HCT116 (cell line): ENCODE measurements at regions not wholly inside any gene's neighbourhood (a gene's known extent, or its start where the extent isn't known, plus 50 kb on each side); places are given as distances from the start of the nearest gene placed in this dataset.

Experiments used
- ATAC-seq: fragments of 200-7000 bp; cut with Tn5 transposase; 2 replicates; pipeline ENCODE4 v1.9.1; 2020; ENCODE audit warnings: mild to moderate bottlenecking, moderate library complexity
- BruUV-seq: library from RNA; stranded (reverse); fragments of 400-500 nt; replicated peaks from 2 replicates; lab custom pipeline; 2021; lab: Mats Ljungman, UMichigan
- CTCF ChIA-PET: fragments of 300-600 bp; sonication (Branson Sonifier 250); formaldehyde crosslinking; loops from one replicate; lab custom pipeline; 2021; ENCODE audit warnings: antibody characterized with exemption; lab: Charles Lee
- POLR2A ChIA-PET: fragments of 300-600, 350-600 bp; sonication (Branson Sonifier 250); formaldehyde crosslinking; loops from one replicate; lab custom pipeline; 2021; ENCODE audit warnings: antibody characterized with exemption; lab: Charles Lee
- RAD21 ChIA-PET, 2 experiments: fragments of 300-600 bp; sonication (Branson Sonifier 250); formaldehyde crosslinking; loops; one replicate each; lab custom pipeline; 2023; ENCODE audit warnings: low total read pairs in 2 of 2; ENCODE audit not compliant: uncharacterized antibody in 2 of 2, unreplicated experiment in 2 of 2, low non-redundant PET in 1 of 2; lab: Charles Lee
- DNase-seq: peaks from one replicate; pipeline ENCODE4 v3.0.0-alpha.2; 2010; ENCODE audit warnings: low read depth, low spot score
- H2AFZ ChIP-seq: fragments of 200-600 bp; shearing (Covaris generic), sonication (generic); 2 replicates; pipeline ENCODE4 v1.6.1; 2017; ENCODE audit warnings: low read depth, mixed run types, mixed read lengths, antibody characterized with exemption, low read length; ENCODE audit not compliant: poor library complexity, severe bottlenecking
- H3K27ac ChIP-seq: 2 replicates; pipeline ENCODE4 v1.5.1; 2012; ENCODE audit warnings: low read depth, low read length
- H3K27me3 ChIP-seq: fragments of 200-600 bp; sonication (generic); 2 replicates; pipeline ENCODE4 v1.6.1; 2016; ENCODE audit warnings: mixed run types, low read length, mixed read lengths; ENCODE audit not compliant: insufficient read depth
- H3K36me3 ChIP-seq, 2 experiments: fragments of 200-500 bp in 1 of 2; fragments of 200-600 bp in 1 of 2; sonication (Bioruptor generic) in 1 of 2; sonication (generic) in 1 of 2; 2 replicates each; pipeline versions ENCODE4 v1.5.1 to v1.6.1; 2014 to 2016; ENCODE audit warnings: low read length in 2 of 2, inconsistent platforms in 1 of 2, mixed read lengths in 1 of 2, mixed run types in 1 of 2; ENCODE audit not compliant: insufficient read depth in 2 of 2, control insufficient read depth in 1 of 2
- H3K4me1 ChIP-seq, 2 experiments: fragments of 200-600 bp in 1 of 2; sonication (generic) in 1 of 2; 2 replicates each; pipeline versions ENCODE4 v1.5.1 to v1.6.1; 2012 to 2017; ENCODE audit warnings: low read length in 2 of 2, inconsistent platforms in 1 of 2, mild to moderate bottlenecking in 1 of 2, mixed read lengths in 1 of 2, mixed run types in 1 of 2, moderate library complexity in 1 of 2; ENCODE audit not compliant: insufficient read depth in 2 of 2, control insufficient read depth in 1 of 2
- H3K4me2 ChIP-seq: fragments of 200-600 bp; sonication (generic); 2 replicates; pipeline ENCODE4 v1.6.1; 2017; ENCODE audit warnings: mixed run types, low read length, mixed read lengths
- H3K4me3 ChIP-seq, 2 experiments: fragments of 200-600 bp in 1 of 2; sonication (generic) in 1 of 2; replicated peaks in 1 of 2; 2 replicates each; pipeline ENCODE4 v1.5.1; 2011 to 2016; ENCODE audit warnings: low read length in 2 of 2, control low read depth in 1 of 2, low read depth in 1 of 2, mild to moderate bottlenecking in 1 of 2, mixed read lengths in 1 of 2, mixed run types in 1 of 2
- H3K79me2 ChIP-seq: fragments of 200-600 bp; sonication (generic); 2 replicates; pipeline ENCODE4 v1.6.1; 2017; ENCODE audit warnings: mild to moderate bottlenecking, mixed run types, low read length, moderate library complexity, mixed read lengths; ENCODE audit not compliant: insufficient read depth
- H3K9ac ChIP-seq: fragments of 200-600 bp; sonication (generic); 2 replicates; pipeline ENCODE4 v1.6.1; 2016; ENCODE audit warnings: low read length, mixed read lengths
- H3K9me2 ChIP-seq: fragments of 200-600 bp; sonication (generic), shearing (Covaris generic); 2 replicates; pipeline ENCODE4 v1.6.1; 2017; ENCODE audit warnings: mixed run types, mild to moderate bottlenecking, moderate library complexity; ENCODE audit not compliant: insufficient read depth
- H3K9me3 ChIP-seq, 2 experiments: fragments of 200-500 bp in 1 of 2; fragments of 200-600 bp in 1 of 2; sonication (Bioruptor generic) in 1 of 2; sonication (generic) in 1 of 2; 2 replicates each; pipeline ENCODE4 v1.6.1; 2014 to 2017; ENCODE audit warnings: low read length in 2 of 2, mixed read lengths in 2 of 2, inconsistent platforms in 1 of 2, low read depth in 1 of 2, mild to moderate bottlenecking in 1 of 2, mixed run types in 1 of 2, moderate library complexity in 1 of 2; ENCODE audit not compliant: control insufficient read depth in 1 of 2, insufficient read depth in 1 of 2
- H4K20me1 ChIP-seq: fragments of 200-600 bp; sonication (generic), shearing (Covaris generic); 2 replicates; pipeline ENCODE4 v1.6.1; 2017; ENCODE audit warnings: mixed run types, mild to moderate bottlenecking, moderate library complexity; ENCODE audit not compliant: insufficient read depth
- ATF3 ChIP-seq: IDR thresholded peaks from 2 replicates; pipeline ENCODE4 v1.6.1; 2012
- CEBPB ChIP-seq: IDR thresholded peaks from 2 replicates; pipeline ENCODE4 v1.6.1; 2012; ENCODE audit warnings: low read depth
- ELF1 ChIP-seq: IDR thresholded peaks from 2 replicates; pipeline ENCODE4 v1.6.1; 2012; ENCODE audit warnings: low read depth, borderline replicate concordance
- EZH2 ChIP-seq: fragments of 200-600 bp; sonication (generic); IDR thresholded peaks from 2 replicates; pipeline ENCODE4 v1.6.1; 2017; ENCODE audit warnings: antibody characterized with exemption, mixed run types
- MAX ChIP-seq: IDR thresholded peaks from 2 replicates; pipeline ENCODE4 v1.6.1; 2012
- POLR2A ChIP-seq: IDR thresholded peaks from 2 replicates; pipeline ENCODE4 v1.7.0; 2011; ENCODE audit warnings: borderline replicate concordance; ENCODE audit not compliant: insufficient read depth, insufficient read length; ENCODE audit errors: extremely low read depth
- REST ChIP-seq: IDR thresholded peaks from 2 replicates; pipeline ENCODE4 v1.6.1; 2012; ENCODE audit warnings: low read depth
- SIN3A ChIP-seq: IDR thresholded peaks from 2 replicates; pipeline ENCODE4 v1.6.1; 2012; ENCODE audit warnings: low read depth
- SP1 ChIP-seq: IDR thresholded peaks from 2 replicates; pipeline ENCODE4 v1.6.1; 2012; ENCODE audit warnings: low read depth
- SRF ChIP-seq: IDR thresholded peaks from 2 replicates; pipeline ENCODE4 v1.6.1; 2012; ENCODE audit warnings: low read depth
- ZBTB33 ChIP-seq: IDR thresholded peaks from 2 replicates; pipeline ENCODE4 v1.6.1; 2011; ENCODE audit warnings: mild to moderate bottlenecking, low read length, moderate library complexity; ENCODE audit not compliant: insufficient replicate concordance; ENCODE audit errors: extremely low read depth
- ZFX ChIP-seq: fragments of 450-650 bp; IDR thresholded peaks from 2 replicates; pipeline ENCODE4 v1.6.1; 2017
- ZNF274 ChIP-seq: fragments of 200-500 bp; sonication (Bioruptor generic); IDR thresholded peaks from 2 replicates; pipeline ENCODE4 v1.6.1; 2014; ENCODE audit warnings: mild to moderate bottlenecking, low read depth, low read length, inconsistent platforms
- intact Hi-C: fragments of 100-400 bp; cut with micrococcal nuclease; formaldehyde crosslinking; loops from 2 replicates; pipeline ENCODE4 v1.10.0; 2022

- H3K27ac ChIP-seq, result no peak overlapping the region
- ChIA-PET CTCF (no interaction called here), RAD21 (no interaction called here), POLR2A (no interaction called here)
- no peak overlapping the region for H3K9ac ChIP-seq
- TF ChIP-seq EZH2 (no peak), ATF3 (no peak), ZNF274 (no peak), REST (no peak), ELF1 (no peak), MAX (no peak), SP1 (no peak), ZBTB33 (no peak), SRF (no peak), POLR2A (no peak), ZFX (no peak), CEBPB (no peak), SIN3A (no peak)
- no peak overlapping the region for H3K4me3 ChIP-seq
- no peaks in the 10 kb centered on the region; a peak in 1 of 4 replicates for H3K4me1 ChIP-seq
- H3K79me2 ChIP-seq, result no peaks in the 10 kb centered on the region
- intact Hi-C loops, result no loop called here
- H3K36me3 ChIP-seq, result no peaks in the 10 kb centered on the region
- ATAC-seq (no peak), DNase-seq (no peak)
- H3K4me2 ChIP-seq, result no peak overlapping the region
- no peaks in the 10 kb centered on the region for H3K9me3 ChIP-seq
- no peak overlapping the region for H2AFZ ChIP-seq
- H3K9me2 ChIP-seq, result no peaks in the 10 kb centered on the region
- H3K27me3 ChIP-seq, result no peaks in the 10 kb centered on the region
- BruUV-seq, result no TSS peak
- no peaks in the 10 kb centered on the region for H4K20me1 ChIP-seq
These were observed 115.2 kb upstream of the GDF10 start for GRCh38 chr10:47184724-47185330.
